ENCODE measurements at regions not wholly inside any gene's neighbourhood (a gene's known extent, or its start where the extent isn't known, plus 50 kb on each side); places are given as distances from the start of the nearest gene placed in this dataset.

DNA sequence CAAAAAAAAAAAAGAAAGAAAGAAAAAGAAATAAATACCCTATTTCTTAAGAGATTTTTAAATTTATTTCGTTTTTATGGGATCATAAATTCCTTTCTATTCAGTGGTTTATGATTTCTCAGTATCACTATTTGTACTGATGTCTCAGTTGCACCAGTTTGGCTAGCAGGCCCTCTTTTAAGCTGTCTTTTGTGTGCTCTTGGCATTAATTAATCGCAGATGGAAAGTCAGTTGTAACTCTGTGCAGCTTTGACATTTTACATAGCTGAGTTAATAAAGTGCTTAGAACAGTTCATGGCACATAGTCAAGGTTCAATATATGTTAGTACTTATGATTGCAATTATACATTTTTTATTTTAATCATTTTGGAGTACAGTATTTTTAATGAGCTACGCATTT, 123.7 kb upstream of the NUDT6 start:
- H3K27ac ChIP-seq (ENCODE audit: low read length): no peak overlapping the region
- H3K4me3 ChIP-seq (ENCODE audit: low read length): no peak overlapping the region
- no peaks in the 10 kb centered on the region for H3K36me3 ChIP-seq (ENCODE audit: insufficient read depth, low read length)
- H4K20me1 ChIP-seq (ENCODE audit: insufficient read depth): no peaks in the 10 kb centered on the region
- H3K9me2 ChIP-seq (ENCODE audit: insufficient read depth, low read length): no peaks in the 10 kb centered on the region
- no peaks in the 10 kb centered on the region for H3K79me2 ChIP-seq (replicated peaks; ENCODE audit: insufficient read depth, low read length)
- no peak overlapping the region for H2AFZ ChIP-seq (ENCODE audit: low read depth, low read length)
- no peaks in the 10 kb centered on the region for H3K9me3 ChIP-seq (ENCODE audit: low read length)
- H3K9ac ChIP-seq (ENCODE audit: low read length): no peak overlapping the region
- H3K27me3 ChIP-seq (ENCODE audit: insufficient read depth, low read depth, low read length): no peaks in the 10 kb centered on the region
- H3K4me2 ChIP-seq (ENCODE audit: low read length): no peak overlapping the region
- TF ChIP-seq TAF1 (IDR thresholded peaks at IDR 0.05; ENCODE audit: low read depth): no peak
- H3F3A ChIP-seq (ENCODE audit: insufficient read depth, low read length, poor library complexity, severe bottlenecking): no peaks in the 10 kb centered on the region

- Histone ChIP-seq H3K27ac (ENCODE audit: low read length) (no peak overlapping the region), H3K4me3 (ENCODE audit: low read length) (no peak overlapping the region), H2AFZ (ENCODE audit: low read depth, low read length) (no peak overlapping the region), H3K36me3 (ENCODE audit: insufficient read depth, low read length) (no peaks in the 10 kb centered on the region), H4K20me1 (ENCODE audit: insufficient read depth) (no peaks in the 10 kb centered on the region), H3K4me2 (ENCODE audit: low read length) (no peak overlapping the region), H3K9me3 (ENCODE audit: low read length) (peaks cover 4% of the 10 kb centered on the region), H3F3A (ENCODE audit: insufficient read depth, low read length, poor library complexity, severe bottlenecking) (no peaks in the 10 kb centered on the region), H3K27me3 (ENCODE audit: insufficient read depth, low read depth, low read length) (no peaks in the 10 kb centered on the region), H3K79me2 (replicated peaks; ENCODE audit: insufficient read depth, low read length) (no peaks in the 10 kb centered on the region), H3K9ac (ENCODE audit: low read length) (no peak overlapping the region), H3K9me2 (ENCODE audit: insufficient read depth, low read length) (no peaks in the 10 kb centered on the region)
- TF ChIP-seq, protein P1, sequence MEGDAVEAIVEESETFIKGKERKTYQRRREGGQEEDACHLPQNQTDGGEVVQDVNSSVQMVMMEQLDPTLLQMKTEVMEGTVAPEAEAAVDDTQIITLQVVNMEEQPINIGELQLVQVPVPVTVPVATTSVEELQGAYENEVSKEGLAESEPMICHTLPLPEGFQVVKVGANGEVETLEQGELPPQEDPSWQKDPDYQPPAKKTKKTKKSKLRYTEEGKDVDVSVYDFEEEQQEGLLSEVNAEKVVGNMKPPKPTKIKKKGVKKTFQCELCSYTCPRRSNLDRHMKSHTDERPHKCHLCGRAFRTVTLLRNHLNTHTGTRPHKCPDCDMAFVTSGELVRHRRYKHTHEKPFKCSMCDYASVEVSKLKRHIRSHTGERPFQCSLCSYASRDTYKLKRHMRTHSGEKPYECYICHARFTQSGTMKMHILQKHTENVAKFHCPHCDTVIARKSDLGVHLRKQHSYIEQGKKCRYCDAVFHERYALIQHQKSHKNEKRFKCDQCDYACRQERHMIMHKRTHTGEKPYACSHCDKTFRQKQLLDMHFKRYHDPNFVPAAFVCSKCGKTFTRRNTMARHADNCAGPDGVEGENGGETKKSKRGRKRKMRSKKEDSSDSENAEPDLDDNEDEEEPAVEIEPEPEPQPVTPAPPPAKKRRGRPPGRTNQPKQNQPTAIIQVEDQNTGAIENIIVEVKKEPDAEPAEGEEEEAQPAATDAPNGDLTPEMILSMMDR (IDR thresholded peaks at IDR 0.05; ENCODE audit: poor library complexity, severe bottlenecking): no peak
- TF ChIP-seq EP300 (conservative IDR thresholded peaks at IDR 0.05; ENCODE audit: poor library complexity, severe bottlenecking): no peak
These were observed 127.6 kb upstream of the NUDT6 start for GRCh38 chr4:123050018-123050417.

DNA sequence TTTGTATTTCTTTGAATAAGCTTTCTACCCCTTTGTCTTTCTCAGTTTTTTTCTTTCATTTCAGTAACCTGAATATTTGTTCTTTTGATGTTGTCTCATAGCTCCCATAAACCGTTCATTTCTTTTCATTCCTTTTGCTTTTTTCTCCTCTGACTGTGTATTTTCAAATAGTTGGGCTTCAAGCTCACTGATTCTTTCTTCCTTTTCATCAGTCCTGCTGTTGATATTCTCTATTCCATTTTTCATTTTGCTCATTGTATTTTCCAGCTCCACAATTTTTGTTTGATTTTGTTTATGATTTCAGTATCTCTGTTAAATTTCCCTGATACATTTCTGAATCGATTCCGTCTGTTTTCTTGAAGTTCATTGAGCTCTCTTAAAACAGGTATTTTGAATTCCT, 129.6 kb upstream of the NUDT6 start:
- H2AFZ ChIP-seq (ENCODE audit: low read depth, low read length): no peak overlapping the region
- TF ChIP-seq EP300 (conservative IDR thresholded peaks at IDR 0.05; ENCODE audit: poor library complexity, severe bottlenecking) (no peak), REST (IDR thresholded peaks at IDR 0.05; ENCODE audit: borderline replicate concordance) (no peak), TAF1 (IDR thresholded peaks at IDR 0.05; ENCODE audit: low read depth) (no peak), RAD21 (conservative IDR thresholded peaks at IDR 0.05) (no peak), SMC3 (conservative IDR thresholded peaks at IDR 0.05; ENCODE audit: poor library complexity) (no peak), EZH2 (IDR thresholded peaks at IDR 0.05; ENCODE audit: borderline replicate concordance, insufficient read depth, low read length, poor library complexity, severe bottlenecking) (no peak), POLR2AphosphoS5 (IDR thresholded peaks at IDR 0.05) (no peak), MXI1 (conservative IDR thresholded peaks at IDR 0.05; ENCODE audit: poor library complexity, severe bottlenecking) (no peak)
- TF ChIP-seq, protein P1 (IDR thresholded peaks at IDR 0.05; ENCODE audit: poor library complexity, severe bottlenecking): no peak

More for the DNA sequence above, 129.6 kb upstream of the NUDT6 start:
- no peaks in the 10 kb centered on the region for H3K27me3 ChIP-seq (ENCODE audit: insufficient read depth, low read depth, low read length)
- no peak overlapping the region for H3K9ac ChIP-seq (ENCODE audit: low read length)
- H4K20me1 ChIP-seq (ENCODE audit: insufficient read depth): no peaks in the 10 kb centered on the region
- no peaks in the 10 kb centered on the region for H3F3A ChIP-seq (ENCODE audit: insufficient read depth, low read length, poor library complexity, severe bottlenecking)
- no peaks in the 10 kb centered on the region for H3K79me2 ChIP-seq (replicated peaks; ENCODE audit: insufficient read depth, low read length)
- peaks cover 4% of the 10 kb centered on the region for H3K9me3 ChIP-seq (ENCODE audit: low read length)
- H3K36me3 ChIP-seq (ENCODE audit: insufficient read depth, low read length): no peaks in the 10 kb centered on the region
- no peak overlapping the region for H3K4me3 ChIP-seq (ENCODE audit: low read length)
- H3K9me2 ChIP-seq (ENCODE audit: insufficient read depth, low read length): no peaks in the 10 kb centered on the region
- H3K27ac ChIP-seq (ENCODE audit: low read length): no peak overlapping the region
- no peak overlapping the region for H3K4me2 ChIP-seq (ENCODE audit: low read length)
